Stomach (tissue), 4 donors: ENCODE measurements at regions not wholly inside any gene's neighbourhood (a gene's known extent, or its start where the extent isn't known, plus 50 kb on each side); places are given as distances from the start of the nearest gene placed in this dataset.

ENCODE experiments used
- POLR2A ChIP-seq, 4 donors: fragments of 450-650 bp; IDR thresholded peaks; one replicate each; pipeline ENCODE4 v1.6.1; 2016; ENCODE audit warnings: antibody characterized with exemption in 4 of 4, control low read depth in 2 of 4, mild to moderate bottlenecking in 1 of 4, moderate library complexity in 1 of 4
- POLR2AphosphoS5 ChIP-seq, 3 donors: sonication (generic); formaldehyde crosslinking; IDR thresholded peaks; one replicate each; pipeline ENCODE4 v1.6.1; 2016; ENCODE audit warnings: antibody characterized with exemption in 3 of 3
- TF ChIP-seq, protein P1 (sequence below), 7 experiments: fragments of 450-650 bp in 4 of 7; fragments of 200-600 bp in 3 of 7; sonication (generic) in 3 of 7; IDR thresholded peaks; one replicate each; pipeline ENCODE4 v1.5.1; 2016 to 2019; ENCODE audit warnings: antibody characterized with exemption in 7 of 7, control low read depth in 2 of 7, mild to moderate bottlenecking in 1 of 7

DNA sequence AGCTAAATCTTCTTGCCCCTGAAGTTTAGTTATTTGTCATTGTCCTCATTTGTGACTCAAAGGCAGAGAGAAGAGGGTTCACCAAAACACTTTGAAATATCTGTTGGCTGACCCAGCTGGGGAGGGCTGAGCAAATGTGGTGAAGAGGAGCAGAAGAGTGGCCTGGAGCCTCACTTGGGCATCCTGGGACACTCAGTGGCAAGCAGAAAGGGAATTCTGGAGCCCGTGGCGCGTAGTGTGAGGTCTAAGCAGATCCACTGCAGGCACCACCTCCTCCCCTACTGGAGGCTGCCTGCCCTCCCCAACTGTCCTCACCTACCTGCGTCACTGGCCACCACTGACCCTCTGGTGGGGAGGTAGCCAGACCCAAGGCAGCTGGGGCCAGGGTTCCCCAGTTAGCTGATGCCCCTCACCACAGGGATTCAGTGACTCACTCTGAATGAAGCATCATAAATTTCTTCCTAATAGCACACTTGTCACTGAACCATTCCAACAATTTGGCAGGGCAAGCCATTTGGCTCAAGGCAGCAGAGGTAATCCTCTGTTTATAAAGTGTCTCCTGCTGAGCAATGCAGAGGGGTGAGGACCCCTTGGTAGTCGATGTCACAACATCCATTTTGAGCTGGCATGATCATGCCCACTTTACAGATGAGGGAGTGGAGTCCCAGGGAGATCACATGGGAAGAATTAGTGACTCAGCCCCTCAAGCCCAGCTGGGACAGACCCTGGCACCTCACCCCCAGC is 80.3 kb downstream of the NENF start:
- TF ChIP-seq, protein P1, sequence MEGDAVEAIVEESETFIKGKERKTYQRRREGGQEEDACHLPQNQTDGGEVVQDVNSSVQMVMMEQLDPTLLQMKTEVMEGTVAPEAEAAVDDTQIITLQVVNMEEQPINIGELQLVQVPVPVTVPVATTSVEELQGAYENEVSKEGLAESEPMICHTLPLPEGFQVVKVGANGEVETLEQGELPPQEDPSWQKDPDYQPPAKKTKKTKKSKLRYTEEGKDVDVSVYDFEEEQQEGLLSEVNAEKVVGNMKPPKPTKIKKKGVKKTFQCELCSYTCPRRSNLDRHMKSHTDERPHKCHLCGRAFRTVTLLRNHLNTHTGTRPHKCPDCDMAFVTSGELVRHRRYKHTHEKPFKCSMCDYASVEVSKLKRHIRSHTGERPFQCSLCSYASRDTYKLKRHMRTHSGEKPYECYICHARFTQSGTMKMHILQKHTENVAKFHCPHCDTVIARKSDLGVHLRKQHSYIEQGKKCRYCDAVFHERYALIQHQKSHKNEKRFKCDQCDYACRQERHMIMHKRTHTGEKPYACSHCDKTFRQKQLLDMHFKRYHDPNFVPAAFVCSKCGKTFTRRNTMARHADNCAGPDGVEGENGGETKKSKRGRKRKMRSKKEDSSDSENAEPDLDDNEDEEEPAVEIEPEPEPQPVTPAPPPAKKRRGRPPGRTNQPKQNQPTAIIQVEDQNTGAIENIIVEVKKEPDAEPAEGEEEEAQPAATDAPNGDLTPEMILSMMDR (IDR thresholded peaks at IDR 0.05) = no peak
- TF ChIP-seq POLR2A (IDR thresholded peaks at IDR 0.05) (no peak), POLR2AphosphoS5 (IDR thresholded peaks at IDR 0.05) (no peak)
